ENCODE measurements at regions not wholly inside any gene's neighbourhood (a gene's known extent, or its start where the extent isn't known, plus 50 kb on each side); places are given as distances from the start of the nearest gene placed in this dataset.
"Not testable (repeated sequence)": the region's sequence is repeated elsewhere in the genome, so short reads cannot be mapped to it uniquely, and the experiment has no call there.

DNA sequence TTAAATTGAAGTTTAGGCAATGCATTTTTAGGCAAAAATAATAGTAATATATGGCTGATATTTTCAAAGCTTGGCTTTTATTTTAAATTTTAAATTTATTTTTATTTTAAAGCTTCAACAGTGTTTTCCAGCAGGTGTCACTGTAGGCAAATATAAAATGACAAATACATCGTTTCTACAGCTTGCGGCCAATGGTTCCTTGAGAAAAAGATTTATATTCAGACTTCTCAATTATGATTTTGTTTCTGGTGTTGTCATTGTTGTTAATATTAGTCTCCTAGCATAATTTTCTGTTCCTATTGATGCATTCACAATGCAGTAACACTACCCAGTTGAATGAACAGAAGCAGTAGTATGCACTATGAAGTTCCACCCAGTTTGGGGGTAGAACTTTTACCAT is 220.7 kb upstream of the DNAJC19 start:
- no peak overlapping the region for H3K9ac ChIP-seq (ENCODE audit: low read depth, low read length)

DNA sequence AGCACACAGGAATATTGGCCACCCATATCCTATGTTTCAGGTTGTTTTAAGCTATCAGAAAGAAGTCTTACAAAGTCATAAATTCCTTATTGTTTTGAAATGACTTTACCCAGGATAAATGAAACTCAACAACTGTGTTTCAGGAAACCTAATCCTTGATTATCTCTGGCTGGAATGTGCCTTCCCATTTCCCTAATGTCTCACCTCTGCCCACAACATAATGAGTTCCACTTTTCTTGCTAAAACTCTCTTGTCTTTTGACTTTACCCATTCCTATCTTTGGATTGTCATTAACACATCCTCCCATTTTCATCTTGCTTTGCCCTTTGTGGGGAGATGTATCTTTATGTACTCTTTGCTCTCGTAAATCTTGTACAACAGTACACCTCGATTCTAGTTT is 200.0 kb upstream of the DNAJC19 start:
- no peak for ATAC-seq (ENCODE audit: insufficient read depth, low read depth)
- no peaks in the 10 kb centered on the region for H3K9me3 ChIP-seq (ENCODE audit: insufficient read depth, low read length, severe bottlenecking)
- H3K27me3 ChIP-seq (ENCODE audit: insufficient read depth, low read length, poor library complexity), result no peaks in the 10 kb centered on the region
- H3K4me3 ChIP-seq (ENCODE audit: low read depth in 1 of 2, low read length in 2 of 2), result no peak overlapping the region
- H3K79me2 ChIP-seq (ENCODE audit: insufficient read depth, low read length), result no peaks in the 10 kb centered on the region
- no peak overlapping the region for H2AFZ ChIP-seq (ENCODE audit: low read depth, low read length)
- H3K27ac ChIP-seq (ENCODE audit: low read length), result no peak overlapping the region
- TF ChIP-seq, protein P1, sequence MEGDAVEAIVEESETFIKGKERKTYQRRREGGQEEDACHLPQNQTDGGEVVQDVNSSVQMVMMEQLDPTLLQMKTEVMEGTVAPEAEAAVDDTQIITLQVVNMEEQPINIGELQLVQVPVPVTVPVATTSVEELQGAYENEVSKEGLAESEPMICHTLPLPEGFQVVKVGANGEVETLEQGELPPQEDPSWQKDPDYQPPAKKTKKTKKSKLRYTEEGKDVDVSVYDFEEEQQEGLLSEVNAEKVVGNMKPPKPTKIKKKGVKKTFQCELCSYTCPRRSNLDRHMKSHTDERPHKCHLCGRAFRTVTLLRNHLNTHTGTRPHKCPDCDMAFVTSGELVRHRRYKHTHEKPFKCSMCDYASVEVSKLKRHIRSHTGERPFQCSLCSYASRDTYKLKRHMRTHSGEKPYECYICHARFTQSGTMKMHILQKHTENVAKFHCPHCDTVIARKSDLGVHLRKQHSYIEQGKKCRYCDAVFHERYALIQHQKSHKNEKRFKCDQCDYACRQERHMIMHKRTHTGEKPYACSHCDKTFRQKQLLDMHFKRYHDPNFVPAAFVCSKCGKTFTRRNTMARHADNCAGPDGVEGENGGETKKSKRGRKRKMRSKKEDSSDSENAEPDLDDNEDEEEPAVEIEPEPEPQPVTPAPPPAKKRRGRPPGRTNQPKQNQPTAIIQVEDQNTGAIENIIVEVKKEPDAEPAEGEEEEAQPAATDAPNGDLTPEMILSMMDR (IDR thresholded peaks at IDR 0.05; ENCODE audit: borderline replicate concordance, extremely low read depth, low read length, poor library complexity, severe bottlenecking), result no peak
- no peak for TF ChIP-seq EZH2 (IDR thresholded peaks at IDR 0.05; ENCODE audit: borderline replicate concordance, low read depth, low read length, severe bottlenecking)
- no peak overlapping the region for H3K4me2 ChIP-seq (ENCODE audit: insufficient read depth, low read length)
- H3K9ac ChIP-seq (ENCODE audit: low read depth, low read length), result no peak overlapping the region
- no peaks in the 10 kb centered on the region for H3K36me3 ChIP-seq (ENCODE audit: insufficient read depth, low read length)
- H3K4me1 ChIP-seq (ENCODE audit: insufficient read depth, low read length), result no peaks in the 10 kb centered on the region
- DNase-seq, result no peak
- H4K20me1 ChIP-seq (ENCODE audit: insufficient read depth, low read length), result no peaks in the 10 kb centered on the region

More for the DNA sequence above, 220.7 kb upstream of the DNAJC19 start:
- no peaks in the 10 kb centered on the region for H3K36me3 ChIP-seq (ENCODE audit: insufficient read depth, low read length)
- no peak overlapping the region for H3K4me2 ChIP-seq (ENCODE audit: insufficient read depth, low read length)
- ATAC-seq (ENCODE audit: insufficient read depth, low read depth) (no peak), DNase-seq (no peak)
- peaks cover 3% of the 10 kb centered on the region for H3K27me3 ChIP-seq (ENCODE audit: insufficient read depth, low read length, poor library complexity)
- no peak overlapping the region for H3K27ac ChIP-seq (ENCODE audit: low read length)
- H3K79me2 ChIP-seq (ENCODE audit: insufficient read depth, low read length), result no peaks in the 10 kb centered on the region
- no peaks in the 10 kb centered on the region for H4K20me1 ChIP-seq (ENCODE audit: insufficient read depth, low read length)
- no peak overlapping the region for H3K4me3 ChIP-seq (ENCODE audit: low read depth in 1 of 2, low read length in 2 of 2)
- H3K4me1 ChIP-seq (ENCODE audit: insufficient read depth, low read length), result no peaks in the 10 kb centered on the region
- no peaks in the 10 kb centered on the region for H3K9me3 ChIP-seq (ENCODE audit: insufficient read depth, low read length, severe bottlenecking)
- TF ChIP-seq EZH2 (IDR thresholded peaks at IDR 0.05; ENCODE audit: borderline replicate concordance, low read depth, low read length, severe bottlenecking), result no peak
- TF ChIP-seq, protein P1 (IDR thresholded peaks at IDR 0.05; ENCODE audit: borderline replicate concordance, extremely low read depth, low read length, poor library complexity, severe bottlenecking), result peak; percentile 32
- H2AFZ ChIP-seq (ENCODE audit: low read depth, low read length), result no peak overlapping the region

DNA sequence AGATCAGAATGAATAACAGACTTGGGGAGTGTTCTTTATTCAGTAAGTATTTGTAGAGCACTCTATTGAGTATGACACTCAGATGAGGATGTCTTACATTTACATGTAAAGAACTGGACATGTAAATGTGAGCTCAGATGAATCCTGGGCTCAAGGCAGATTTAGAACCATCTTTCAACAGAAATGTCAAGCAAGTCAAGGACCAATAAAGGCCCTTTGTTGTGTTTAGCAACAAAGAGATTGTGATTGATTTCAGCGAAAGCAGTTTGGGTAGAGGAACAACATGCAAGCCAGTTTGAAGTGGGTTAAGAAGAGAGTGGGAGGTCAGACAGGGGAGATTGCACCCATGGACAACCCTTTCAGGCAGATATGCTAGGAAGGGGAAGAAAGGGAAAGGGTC is 194.2 kb upstream of the DNAJC19 start:
- Histone ChIP-seq H3K9ac (ENCODE audit: low read depth, low read length) (no peak overlapping the region), H2AFZ (ENCODE audit: low read depth, low read length) (no peak overlapping the region), H3K9me3 (ENCODE audit: insufficient read depth, low read length, severe bottlenecking) (no peaks in the 10 kb centered on the region), H4K20me1 (ENCODE audit: insufficient read depth, low read length) (no peaks in the 10 kb centered on the region), H3K4me3 (ENCODE audit: low read depth in 1 of 2, low read length in 2 of 2) (no peak overlapping the region), H3K27ac (ENCODE audit: low read length) (no peak overlapping the region), H3K79me2 (ENCODE audit: insufficient read depth, low read length) (no peaks in the 10 kb centered on the region), H3K27me3 (ENCODE audit: insufficient read depth, low read length, poor library complexity) (no peaks in the 10 kb centered on the region), H3K4me1 (ENCODE audit: insufficient read depth, low read length) (no peaks in the 10 kb centered on the region), H3K36me3 (ENCODE audit: insufficient read depth, low read length) (no peaks in the 10 kb centered on the region), H3K4me2 (ENCODE audit: insufficient read depth, low read length) (no peak overlapping the region)
- ATAC-seq (ENCODE audit: insufficient read depth, low read depth) (no peak), DNase-seq (no peak)
- TF ChIP-seq EZH2 (IDR thresholded peaks at IDR 0.05; ENCODE audit: borderline replicate concordance, low read depth, low read length, severe bottlenecking), result no peak
- TF ChIP-seq, protein P1 (IDR thresholded peaks at IDR 0.05; ENCODE audit: borderline replicate concordance, extremely low read depth, low read length, poor library complexity, severe bottlenecking), result no peak

DNA sequence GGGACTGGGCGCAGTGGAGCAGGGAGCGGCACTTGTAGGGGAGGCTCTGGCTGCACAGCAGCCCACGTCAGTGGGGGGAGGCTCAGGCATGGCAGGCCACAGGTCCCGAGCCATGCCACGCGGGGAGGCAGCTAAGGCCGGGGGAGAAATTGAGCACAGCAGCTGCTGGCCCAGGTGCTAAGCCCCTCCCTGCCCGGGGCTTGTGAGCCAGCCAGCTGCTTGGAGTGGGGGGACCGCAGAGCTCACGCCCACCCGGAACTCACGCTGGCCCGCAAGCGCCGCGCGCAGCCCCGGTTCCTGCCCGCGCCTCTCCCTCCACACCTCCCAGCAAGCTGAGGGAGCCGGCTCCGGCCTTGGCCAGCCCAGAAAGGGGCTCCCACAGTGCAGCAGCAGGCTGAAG is 193.5 kb upstream of the DNAJC19 start:
- not testable (repeated sequence) for DNase-seq; H3K4me2 ChIP-seq (ENCODE audit: insufficient read depth, low read length); H3K27me3 ChIP-seq (ENCODE audit: insufficient read depth, low read length, poor library complexity); H3K27ac ChIP-seq (ENCODE audit: low read length); H3K36me3 ChIP-seq (ENCODE audit: insufficient read depth, low read length); H3K4me1 ChIP-seq (ENCODE audit: insufficient read depth, low read length); H3K9ac ChIP-seq (ENCODE audit: low read depth, low read length); H3K79me2 ChIP-seq (ENCODE audit: insufficient read depth, low read length); H3K9me3 ChIP-seq (ENCODE audit: insufficient read depth, low read length, severe bottlenecking); H4K20me1 ChIP-seq (ENCODE audit: insufficient read depth, low read length); ATAC-seq (ENCODE audit: insufficient read depth, low read depth); H3K4me3 ChIP-seq (ENCODE audit: low read depth in 1 of 2, low read length in 2 of 2); H2AFZ ChIP-seq (ENCODE audit: low read depth, low read length)
